Stimulated activated CD4-positive, alpha-beta T cell treated with anti-CD3 and anti-CD28 coated beads, Interleukin-4, amount 100 ng/mL, for 4 hours (primary cell): ENCODE measurements at regions not wholly inside any gene's neighbourhood (a gene's known extent, or its start where the extent isn't known, plus 50 kb on each side); places are given as distances from the start of the nearest gene placed in this dataset.
"Not testable (repeated sequence)": the region's sequence is repeated elsewhere in the genome, so short reads cannot be mapped to it uniquely, and the experiment has no call there.

Experiments used
- DNase-seq, 2 experiments: peaks; one replicate each; pipeline ENCODE4 v3.0.0-alpha.2; 2020

GRCh38 chr12:131464081-131464480 lies 246.8 kb upstream of the SFSWAP start:
- no peak for DNase-seq

- DNase-seq: no peak
These were observed 244.6 kb upstream of the SFSWAP start for GRCh38 chr12:131466306-131466705.

- no peak for DNase-seq
These were observed 244.0 kb upstream of the SFSWAP start for GRCh38 chr12:131466932-131467331.

- no peak for DNase-seq
These were observed 242.7 kb upstream of the SFSWAP start for GRCh38 chr12:131468206-131468605.

GRCh38 chr12:131469945-131470344 lies 240.9 kb upstream of the SFSWAP start:
- DNase-seq: not testable (repeated sequence)

DNA sequence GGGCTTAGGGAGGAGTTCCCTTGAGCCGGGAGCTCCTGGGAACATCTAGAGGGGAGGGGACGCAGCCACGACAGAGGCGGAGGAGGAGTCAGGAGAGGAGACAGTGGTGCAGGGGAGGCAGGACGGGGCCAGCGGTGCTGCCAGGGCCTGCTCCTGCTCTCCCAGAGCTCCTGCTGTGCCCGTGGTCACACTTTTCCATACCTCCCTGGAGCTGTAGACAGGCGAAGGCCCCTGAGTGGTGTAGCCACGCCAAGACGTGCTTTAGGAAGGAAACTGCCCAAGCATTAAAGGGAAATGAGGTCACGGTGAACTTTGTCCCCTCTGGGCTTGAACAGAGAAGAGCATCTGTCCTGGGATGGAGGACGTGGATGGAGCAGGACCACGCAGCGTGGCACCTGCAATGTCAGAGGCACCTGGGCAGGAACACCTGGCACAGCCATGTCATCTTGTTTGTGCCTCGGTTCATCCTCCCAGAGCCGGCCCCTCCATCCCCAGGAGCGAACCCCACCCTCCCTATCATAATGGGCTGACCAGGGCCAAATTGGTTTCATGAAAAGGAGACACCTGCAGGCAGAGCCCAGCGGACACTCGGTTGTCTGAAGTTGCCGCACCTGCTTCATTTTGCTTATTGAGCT lies 239.5 kb upstream of the SFSWAP start:
- DNase-seq: no peak

- DNase-seq: no peak
These were observed 238.8 kb upstream of the SFSWAP start for GRCh38 chr12:131471946-131472732.

DNA sequence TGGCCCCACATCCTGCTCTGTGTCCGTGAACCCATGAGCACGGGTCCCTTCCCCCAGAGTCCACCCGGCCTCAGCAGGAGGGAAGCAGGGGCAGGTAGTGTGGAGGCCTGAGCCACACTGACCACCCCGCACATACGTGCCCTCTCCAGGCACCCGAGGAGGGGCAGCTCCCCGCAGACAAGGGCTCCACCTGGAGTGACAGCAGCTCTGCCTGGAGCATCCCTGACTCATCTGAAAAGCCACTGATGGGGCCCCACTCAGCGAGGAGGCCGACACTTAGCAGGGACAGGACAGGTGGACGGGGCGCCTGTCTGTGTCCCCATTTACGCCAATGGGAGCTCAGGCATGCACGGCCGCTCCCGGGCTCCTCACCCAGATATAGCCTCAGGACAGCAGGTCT lies 237.6 kb upstream of the SFSWAP start:
- DNase-seq: no peak

DNA sequence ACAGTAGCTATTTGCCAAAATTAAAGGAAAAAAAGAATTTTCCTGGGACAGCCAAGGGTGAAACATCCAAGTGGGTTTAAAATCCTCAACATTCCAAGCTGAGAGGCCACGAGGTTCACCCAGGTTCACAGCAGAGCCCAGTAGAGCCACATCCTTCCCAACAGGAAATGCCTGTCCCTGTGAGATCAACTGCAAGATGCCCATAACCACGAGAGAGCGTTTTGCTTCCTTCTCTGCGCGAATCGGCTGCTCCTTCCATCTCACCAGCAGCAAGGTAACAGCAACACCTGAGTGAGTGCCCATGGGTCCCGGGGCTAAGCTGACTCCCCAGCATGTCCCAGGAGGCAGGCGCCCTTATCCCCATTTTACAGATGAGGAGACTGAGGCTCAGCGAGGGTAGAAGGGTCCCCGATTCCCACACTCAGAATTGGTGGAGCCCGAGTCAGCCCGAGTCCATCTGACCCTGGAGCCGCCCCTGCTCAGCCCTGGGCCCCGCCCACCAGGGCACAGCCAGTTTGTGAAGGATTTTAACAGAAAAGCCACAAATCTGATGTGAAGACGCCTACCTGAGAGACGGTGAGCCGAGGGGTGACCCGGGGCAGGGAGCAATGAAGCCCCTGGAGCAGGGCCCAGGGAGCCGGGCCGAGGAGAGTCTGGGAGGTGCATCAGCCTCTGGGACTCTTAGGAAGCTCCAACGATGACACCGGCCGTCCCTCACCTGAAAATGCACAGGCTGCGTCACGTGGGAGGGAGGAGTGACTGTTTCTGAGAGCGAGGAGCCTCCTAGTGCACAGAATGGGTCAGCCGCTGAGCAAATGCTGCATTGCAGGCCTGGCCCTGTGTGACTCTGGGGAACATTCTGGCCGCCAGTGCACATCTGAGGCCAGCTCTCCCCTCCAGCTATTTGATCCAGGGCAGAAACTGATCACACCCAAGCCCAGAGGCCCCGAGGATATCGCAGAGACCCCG lies 236.9 kb upstream of the SFSWAP start:
- no peak for DNase-seq

GRCh38 chr12:131475012-131475411 lies 235.9 kb upstream of the SFSWAP start:
- DNase-seq: not testable (repeated sequence)

DNA sequence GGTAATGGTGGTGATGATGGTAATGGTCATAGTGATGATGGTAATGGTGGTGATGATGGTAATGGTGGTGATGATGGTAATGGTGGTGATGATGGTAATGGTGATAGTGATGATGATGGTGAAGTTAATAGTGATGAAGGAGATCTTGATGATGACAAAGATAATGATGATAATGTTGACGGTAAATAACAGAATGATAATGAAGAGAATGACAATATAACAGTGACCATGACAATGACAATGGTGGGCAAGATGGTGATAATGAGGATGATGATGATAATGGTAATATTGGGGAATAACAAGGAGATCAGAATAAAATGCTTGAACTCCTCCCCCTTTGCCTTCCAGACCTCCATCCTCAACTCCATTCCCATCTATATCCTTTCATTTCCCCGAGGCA lies 233.3 kb upstream of the SFSWAP start:
- no peak for DNase-seq

DNA sequence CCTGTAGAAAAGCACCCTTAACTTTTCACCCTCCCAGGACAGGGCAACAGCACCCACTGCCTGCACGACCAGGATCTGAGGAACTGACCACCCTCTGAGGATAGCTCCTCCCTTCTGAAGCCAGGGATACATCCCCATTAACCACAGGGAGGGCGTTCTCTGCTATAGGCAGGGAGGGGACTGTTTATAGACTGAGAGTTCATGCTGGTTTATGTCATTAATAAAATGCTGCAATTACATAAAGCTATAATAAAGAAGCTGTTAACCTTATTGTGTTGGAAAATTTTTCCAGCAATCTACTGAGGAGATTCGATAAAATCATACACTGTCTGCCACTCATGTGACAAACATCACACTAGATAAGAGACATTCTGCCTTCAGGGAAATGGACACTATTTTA lies 232.4 kb upstream of the SFSWAP start:
- DNase-seq: no peak

- no peak for DNase-seq
These were observed 228.7 kb upstream of the SFSWAP start for GRCh38 chr12:131482199-131482598.

DNA sequence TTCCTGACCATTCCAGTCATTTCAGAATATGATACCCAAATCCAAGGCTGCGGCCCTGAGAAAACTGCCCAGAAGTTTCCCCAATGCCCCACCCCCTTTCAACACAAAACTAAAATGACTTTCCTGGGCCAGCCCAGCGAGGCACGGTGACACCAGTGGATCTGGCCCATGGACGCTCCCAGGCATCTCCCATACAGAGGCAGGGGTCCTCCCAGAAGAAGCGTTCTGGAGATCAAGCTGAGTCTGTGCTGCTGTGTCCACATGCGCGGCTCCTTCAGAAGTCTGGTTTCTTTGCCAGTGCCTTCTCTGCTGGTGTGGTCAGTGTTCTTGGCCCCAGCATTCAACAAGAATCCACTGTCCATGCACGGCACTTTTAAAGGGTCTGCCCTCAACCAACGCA lies 228.2 kb upstream of the SFSWAP start:
- no peak for DNase-seq

- DNase-seq: no peak
These were observed 224.2 kb upstream of the SFSWAP start for GRCh38 chr12:131486451-131487230.

DNA sequence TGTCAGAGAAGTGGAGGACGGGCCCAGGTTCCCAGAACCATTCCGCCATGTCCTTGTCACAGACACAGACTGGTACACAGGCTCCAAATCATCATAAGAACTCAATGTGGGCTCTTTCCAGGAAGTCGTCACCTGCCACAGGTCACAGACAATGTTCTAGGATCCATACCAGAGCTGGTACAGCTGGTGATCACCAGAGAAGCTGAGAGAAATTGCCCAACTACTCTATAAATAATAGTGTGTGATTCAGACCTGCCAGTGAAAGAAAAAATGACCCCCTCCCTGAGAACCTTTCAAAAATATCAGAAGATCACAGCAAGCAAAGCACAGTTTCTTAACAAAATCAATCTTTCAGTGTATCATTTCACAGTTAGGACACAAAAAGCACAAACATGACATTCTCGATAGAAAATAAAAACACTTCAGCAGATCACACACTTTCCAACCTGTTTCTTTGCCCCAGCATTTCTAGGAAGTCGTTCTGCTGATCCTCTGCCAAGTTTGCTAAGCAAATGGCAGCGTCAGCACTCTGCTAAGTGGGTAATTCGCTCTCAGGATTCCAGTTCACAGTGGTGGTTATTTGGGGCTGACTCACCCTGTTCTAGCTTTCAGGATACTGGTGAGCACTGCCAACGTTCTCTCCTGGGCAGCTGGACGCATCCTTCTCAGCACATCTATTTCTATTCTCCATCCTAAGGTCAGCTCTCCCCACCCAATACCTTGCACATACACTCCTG lies 223.3 kb upstream of the SFSWAP start:
- no peak for DNase-seq

DNA sequence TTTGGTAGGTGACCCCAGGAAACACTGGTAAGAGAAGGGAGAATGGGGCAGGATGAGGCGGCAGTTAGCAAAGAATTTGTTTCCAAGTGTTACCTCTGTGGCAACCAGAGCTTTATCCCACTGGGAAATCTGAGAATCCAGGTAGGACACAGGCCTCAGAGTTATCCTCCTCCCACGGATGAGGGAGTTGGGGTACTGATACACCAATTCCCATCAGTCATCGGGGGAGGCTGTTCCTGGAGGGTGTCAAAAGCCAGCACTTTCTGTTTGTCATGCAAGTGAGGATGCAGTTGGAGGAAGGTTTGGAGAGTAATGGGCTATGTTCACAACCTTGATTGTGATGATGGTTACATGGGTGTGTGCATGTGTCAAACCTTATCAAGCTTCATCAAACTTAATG lies 221.2 kb upstream of the SFSWAP start:
- no peak for DNase-seq

DNA sequence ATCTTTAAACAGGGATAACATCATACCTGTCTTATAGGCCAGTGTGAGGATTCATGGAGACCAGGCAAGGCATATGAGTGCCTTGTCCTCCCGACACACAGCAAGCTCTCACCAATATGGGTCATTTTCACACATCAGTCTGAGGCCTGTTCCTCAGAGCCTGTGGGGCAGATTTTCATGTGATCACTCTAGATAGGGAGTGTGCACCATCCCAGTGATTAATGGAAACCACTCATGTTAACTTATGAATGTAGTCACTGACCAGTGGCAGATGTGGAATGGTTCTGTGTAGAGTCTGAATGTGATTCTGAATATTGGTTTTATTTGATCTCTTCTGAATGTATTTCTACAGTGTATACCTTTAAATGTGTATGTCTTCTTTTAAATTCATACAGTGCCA lies 219.7 kb upstream of the SFSWAP start:
- DNase-seq: no peak

GRCh38 chr12:131491916-131492490 lies 218.9 kb upstream of the SFSWAP start:
- no peak for DNase-seq

- no peak for DNase-seq
These were observed 217.6 kb upstream of the SFSWAP start for GRCh38 chr12:131493068-131493826.

- no peak for DNase-seq
These were observed 216.7 kb upstream of the SFSWAP start for GRCh38 chr12:131494216-131494615.
